Endothelial cell of umbilical vein (primary cell): ENCODE measurements at regions not wholly inside any gene's neighbourhood (a gene's known extent, or its start where the extent isn't known, plus 50 kb on each side); places are given as distances from the start of the nearest gene placed in this dataset.

Experiments used
- CTCF ChIP-seq, 2 donors: IDR thresholded peaks; 1 replicate in 1 of 2; 2 replicates in 1 of 2; pipeline ENCODE4 v1.5.1; 2011; ENCODE audit warnings: low read length in 2 of 2, mild to moderate bottlenecking in 2 of 2, moderate library complexity in 2 of 2, control low read depth in 1 of 2, inconsistent platforms in 1 of 2, low read depth in 1 of 2; ENCODE audit not compliant: insufficient read depth in 1 of 2; ENCODE audit errors: extremely low read depth in 1 of 2
- EZH2 ChIP-seq: IDR thresholded peaks from 2 replicates; pipeline ENCODE4 v1.6.1; 2012; ENCODE audit warnings: borderline replicate concordance, low read depth, mild to moderate bottlenecking, moderate library complexity, low read length, inconsistent platforms; ENCODE audit not compliant: severe bottlenecking
- FOS ChIP-seq: IDR thresholded peaks from 2 replicates; pipeline ENCODE4 v1.6.1; 2011; ENCODE audit warnings: mild to moderate bottlenecking, low read length, moderate library complexity, borderline replicate concordance; ENCODE audit not compliant: insufficient read depth
- GATA2 ChIP-seq: IDR thresholded peaks from 2 replicates; pipeline ENCODE4 v1.7.0; 2011; ENCODE audit warnings: low read depth, mild to moderate bottlenecking, moderate library complexity, mixed read lengths, low read length; ENCODE audit not compliant: insufficient read length, insufficient read depth
- JUN ChIP-seq: IDR thresholded peaks from 2 replicates; pipeline ENCODE4 v1.6.1; 2011; ENCODE audit warnings: borderline replicate concordance, low read depth; ENCODE audit not compliant: insufficient read length, insufficient read depth
- MAX ChIP-seq: IDR thresholded peaks from 2 replicates; pipeline ENCODE4 v1.6.1; 2011; ENCODE audit not compliant: insufficient read depth, insufficient read length
- MYC ChIP-seq: IDR thresholded peaks from one replicate; pipeline ENCODE4 v1.6.1; 2011; ENCODE audit warnings: mild to moderate bottlenecking, low read depth, low read length
- POLR2A ChIP-seq: IDR thresholded peaks from 2 replicates; pipeline ENCODE4 v1.6.1; 2012; ENCODE audit warnings: low read depth, mild to moderate bottlenecking, control low read depth, low read length
- POLR2AphosphoS5 ChIP-seq: IDR thresholded peaks from 2 replicates; pipeline ENCODE4 v1.6.1; 2012; ENCODE audit warnings: low read depth, mild to moderate bottlenecking, control low read depth, low read length, moderate library complexity; ENCODE audit not compliant: insufficient read depth

GRCh38 chr1:219514728-219515127 lies 98.2 kb downstream of the ZC3H11B start:
- TF ChIP-seq POLR2AphosphoS5 (no peak), CTCF (IDR thresholded peaks at IDR 0.05; ENCODE audit: extremely low read depth in 1 of 2, insufficient read depth in 1 of 2, low read depth in 1 of 2, low read length in 2 of 2) (no peak), POLR2A (no peak), EZH2 (no peak), MAX (no peak), MYC (no peak), GATA2 (no peak), FOS (no peak), JUN (no peak)
